GM03348 (cell line): ENCODE measurements at regions not wholly inside any gene's neighbourhood (a gene's known extent, or its start where the extent isn't known, plus 50 kb on each side); places are given as distances from the start of the nearest gene placed in this dataset.
"Not testable (repeated sequence)": the region's sequence is repeated elsewhere in the genome, so short reads cannot be mapped to it uniquely, and the experiment has no call there.

Experiments used
- DNase-seq: peaks from one replicate; pipeline ENCODE4 v3.0.0; 2012; ENCODE audit warnings: low spot score

GRCh38 chr3:94714194-94714593, 651.3 kb downstream of the NSUN3 start:
- DNase-seq: no peak

GRCh38 chr3:94716326-94717018, 653.6 kb downstream of the NSUN3 start:
- no peak for DNase-seq

GRCh38 chr3:94734206-94734605, 671.3 kb downstream of the NSUN3 start:
- no peak for DNase-seq

- no peak for DNase-seq
These were observed 672.5 kb downstream of the NSUN3 start for GRCh38 chr3:94735354-94735753.

GRCh38 chr3:94737116-94737515, 674.3 kb downstream of the NSUN3 start:
- DNase-seq: no peak

GRCh38 chr3:94739420-94739819, 676.6 kb downstream of the NSUN3 start:
- no peak for DNase-seq

GRCh38 chr3:94758751-94759150, 695.9 kb downstream of the NSUN3 start:
- no peak for DNase-seq

- no peak for DNase-seq
These were observed 709.5 kb downstream of the NSUN3 start for GRCh38 chr3:94772402-94772801.

- DNase-seq: no peak
These were observed 712.9 kb downstream of the NSUN3 start for GRCh38 chr3:94775746-94776145.

- DNase-seq: no peak
These were observed 713.6 kb downstream of the NSUN3 start for GRCh38 chr3:94776401-94776915.

GRCh38 chr3:94778289-94778688, 715.4 kb downstream of the NSUN3 start:
- no peak for DNase-seq

- DNase-seq: no peak
These were observed 716.1 kb downstream of the NSUN3 start for GRCh38 chr3:94778814-94779494.

GRCh38 chr3:94779699-94780098, 716.8 kb downstream of the NSUN3 start:
- DNase-seq: no peak

GRCh38 chr3:94784274-94784673, 721.4 kb downstream of the NSUN3 start:
- DNase-seq: no peak

- no peak for DNase-seq
These were observed 724.2 kb downstream of the NSUN3 start for GRCh38 chr3:94787066-94787465.

- no peak for DNase-seq
These were observed 724.9 kb downstream of the NSUN3 start for GRCh38 chr3:94787734-94788270.

- no peak for DNase-seq
These were observed 731.7 kb downstream of the NSUN3 start for GRCh38 chr3:94794563-94794962.

GRCh38 chr3:94799420-94800060, 736.7 kb downstream of the NSUN3 start:
- no peak for DNase-seq

GRCh38 chr3:94811836-94812235, 749.0 kb downstream of the NSUN3 start:
- DNase-seq: no peak

GRCh38 chr3:94821241-94821640, 758.4 kb downstream of the NSUN3 start:
- DNase-seq: no peak

- no peak for DNase-seq
These were observed 759.4 kb downstream of the NSUN3 start for GRCh38 chr3:94822298-94822697.

- not testable (repeated sequence) for DNase-seq
These were observed 783.4 kb downstream of the NSUN3 start for GRCh38 chr3:94846251-94846650.

GRCh38 chr3:94862703-94863102, 799.8 kb downstream of the NSUN3 start:
- DNase-seq: peak; percentile 7
